Fibroblast of lung (primary cell): ENCODE measurements at regions not wholly inside any gene's neighbourhood (a gene's known extent, or its start where the extent isn't known, plus 50 kb on each side); places are given as distances from the start of the nearest gene placed in this dataset.

Source experiments
- EZH2 ChIP-seq: IDR thresholded peaks from 2 replicates; pipeline ENCODE4 v1.5.1; 2012; ENCODE audit warnings: low read length, control low read depth, mild to moderate bottlenecking; ENCODE audit errors: missing control alignments
- TF ChIP-seq, protein P1 (sequence below), 2 donors: IDR thresholded peaks in 1 of 2; conservative IDR thresholded peaks in 1 of 2; 1 replicate in 1 of 2; 2 replicates in 1 of 2; pipeline ENCODE4 v1.5.1; 2011 to 2012; ENCODE audit warnings: low read length in 2 of 2, control low read depth in 1 of 2, inconsistent platforms in 1 of 2, low read depth in 1 of 2, mild to moderate bottlenecking in 1 of 2

DNA sequence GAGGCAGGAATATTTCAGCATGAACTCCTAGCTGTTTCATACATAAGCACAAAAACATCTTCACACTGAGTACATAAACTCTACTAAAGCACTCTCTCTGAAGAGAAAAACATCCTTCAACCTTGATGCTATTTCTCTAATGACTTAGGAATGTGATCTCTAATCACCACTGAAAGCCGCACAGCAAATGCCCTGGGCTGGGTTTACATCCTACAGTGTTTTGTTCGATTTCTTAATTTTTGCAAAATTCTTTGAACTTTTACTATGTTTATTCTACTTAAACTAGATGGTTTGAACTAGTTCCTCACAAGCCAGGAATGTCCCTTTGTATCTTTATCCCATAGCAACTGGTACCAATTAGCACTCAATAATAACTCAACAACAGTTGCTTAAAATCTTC lies 130.9 kb upstream of the ABI3BP start:
- TF ChIP-seq, protein P1, sequence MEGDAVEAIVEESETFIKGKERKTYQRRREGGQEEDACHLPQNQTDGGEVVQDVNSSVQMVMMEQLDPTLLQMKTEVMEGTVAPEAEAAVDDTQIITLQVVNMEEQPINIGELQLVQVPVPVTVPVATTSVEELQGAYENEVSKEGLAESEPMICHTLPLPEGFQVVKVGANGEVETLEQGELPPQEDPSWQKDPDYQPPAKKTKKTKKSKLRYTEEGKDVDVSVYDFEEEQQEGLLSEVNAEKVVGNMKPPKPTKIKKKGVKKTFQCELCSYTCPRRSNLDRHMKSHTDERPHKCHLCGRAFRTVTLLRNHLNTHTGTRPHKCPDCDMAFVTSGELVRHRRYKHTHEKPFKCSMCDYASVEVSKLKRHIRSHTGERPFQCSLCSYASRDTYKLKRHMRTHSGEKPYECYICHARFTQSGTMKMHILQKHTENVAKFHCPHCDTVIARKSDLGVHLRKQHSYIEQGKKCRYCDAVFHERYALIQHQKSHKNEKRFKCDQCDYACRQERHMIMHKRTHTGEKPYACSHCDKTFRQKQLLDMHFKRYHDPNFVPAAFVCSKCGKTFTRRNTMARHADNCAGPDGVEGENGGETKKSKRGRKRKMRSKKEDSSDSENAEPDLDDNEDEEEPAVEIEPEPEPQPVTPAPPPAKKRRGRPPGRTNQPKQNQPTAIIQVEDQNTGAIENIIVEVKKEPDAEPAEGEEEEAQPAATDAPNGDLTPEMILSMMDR (conservative IDR thresholded peaks at IDR 0.05 in 1 of 2, IDR thresholded peaks at IDR 0.05 in 1 of 2; ENCODE audit: low read depth in 1 of 2, low read length in 2 of 2) = no peak
- TF ChIP-seq EZH2 = no peak
